NCI-H1092 treated with DMSO at 0.1 percent for 48 hours (cell line): ENCODE measurements at regions not wholly inside any gene's neighbourhood (a gene's known extent, or its start where the extent isn't known, plus 50 kb on each side); places are given as distances from the start of the nearest gene placed in this dataset.
"Not testable (repeated sequence)": the region's sequence is repeated elsewhere in the genome, so short reads cannot be mapped to it uniquely, and the experiment has no call there.

ENCODE experiments used
- DNase-seq: peaks from one replicate; lab custom pipeline; 2025; lab: John Stamatoyannopoulos, UW

- DNase-seq: peak; percentile 7
Measured at GRCh38 chr20:12113468-12114371, 196.0 kb downstream of the BTBD3 start.

GRCh38 chr20:12129114-12129513, 211.4 kb downstream of the BTBD3 start:
- not testable (repeated sequence) for DNase-seq

- DNase-seq: not testable (repeated sequence)
Measured at GRCh38 chr20:12129532-12129931, 211.8 kb downstream of the BTBD3 start.

- no peak for DNase-seq
Measured at GRCh38 chr20:12130781-12131180, 213.1 kb downstream of the BTBD3 start.

GRCh38 chr20:12133553-12133952, 215.9 kb downstream of the BTBD3 start:
- no peak for DNase-seq

GRCh38 chr20:12145951-12146350, 228.3 kb downstream of the BTBD3 start:
- DNase-seq: not testable (repeated sequence)

GRCh38 chr20:12152996-12153395, 235.3 kb downstream of the BTBD3 start:
- DNase-seq: no peak

- DNase-seq: peak; percentile 92
Measured at GRCh38 chr20:12153628-12154027, 235.9 kb downstream of the BTBD3 start.

- DNase-seq: no peak
Measured at GRCh38 chr20:12156252-12156651, 238.6 kb downstream of the BTBD3 start.

- no peak for DNase-seq
Measured at GRCh38 chr20:12159261-12159660, 241.6 kb downstream of the BTBD3 start.

- no peak for DNase-seq
Measured at GRCh38 chr20:12161734-12162133, 244.0 kb downstream of the BTBD3 start.

- DNase-seq: no peak
Measured at GRCh38 chr20:12166053-12166717, 248.5 kb downstream of the BTBD3 start.

GRCh38 chr20:12170406-12170805, 252.7 kb downstream of the BTBD3 start:
- no peak for DNase-seq

- peak; percentile 84 for DNase-seq
Measured at GRCh38 chr20:12171923-12172524, 254.3 kb downstream of the BTBD3 start.

GRCh38 chr20:12173347-12174012, 255.8 kb downstream of the BTBD3 start:
- peak; percentile 28 for DNase-seq

- no peak for DNase-seq
Measured at GRCh38 chr20:12175538-12175937, 257.8 kb downstream of the BTBD3 start.

- no peak for DNase-seq
Measured at GRCh38 chr20:12177657-12178293, 260.1 kb downstream of the BTBD3 start.

GRCh38 chr20:12179692-12180091, 262.0 kb downstream of the BTBD3 start:
- DNase-seq: no peak

GRCh38 chr20:12180107-12180661, 262.5 kb downstream of the BTBD3 start:
- DNase-seq: peak; percentile 84

- DNase-seq: no peak
Measured at GRCh38 chr20:12198281-12198680, 280.6 kb downstream of the BTBD3 start.

- no peak for DNase-seq
Measured at GRCh38 chr20:12199703-12200102, 282.0 kb downstream of the BTBD3 start.
